ENCODE measurements at regions not wholly inside any gene's neighbourhood (a gene's known extent, or its start where the extent isn't known, plus 50 kb on each side); places are given as distances from the start of the nearest gene placed in this dataset.
"Not testable (repeated sequence)": the region's sequence is repeated elsewhere in the genome, so short reads cannot be mapped to it uniquely, and the experiment has no call there.

DNA sequence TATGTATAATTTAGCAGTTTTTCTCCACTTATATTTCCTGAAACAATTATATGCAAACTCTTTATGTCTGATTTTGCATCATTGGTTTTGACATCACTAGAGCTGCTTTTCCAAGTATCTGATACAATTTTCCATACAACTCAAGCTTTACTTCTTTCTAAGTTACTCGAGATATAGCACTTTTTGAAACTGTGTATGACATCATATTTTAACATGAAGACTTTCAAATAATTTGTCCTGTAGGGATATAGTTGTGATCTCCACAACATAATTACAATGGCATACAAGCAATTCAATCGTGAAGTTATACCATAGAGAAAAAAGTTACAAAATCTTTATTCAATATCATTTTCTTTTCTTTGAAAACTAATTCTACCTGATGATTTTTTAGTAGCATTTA, 173.0 kb downstream of the LEPR start:
- no peak for DNase-seq

DNA sequence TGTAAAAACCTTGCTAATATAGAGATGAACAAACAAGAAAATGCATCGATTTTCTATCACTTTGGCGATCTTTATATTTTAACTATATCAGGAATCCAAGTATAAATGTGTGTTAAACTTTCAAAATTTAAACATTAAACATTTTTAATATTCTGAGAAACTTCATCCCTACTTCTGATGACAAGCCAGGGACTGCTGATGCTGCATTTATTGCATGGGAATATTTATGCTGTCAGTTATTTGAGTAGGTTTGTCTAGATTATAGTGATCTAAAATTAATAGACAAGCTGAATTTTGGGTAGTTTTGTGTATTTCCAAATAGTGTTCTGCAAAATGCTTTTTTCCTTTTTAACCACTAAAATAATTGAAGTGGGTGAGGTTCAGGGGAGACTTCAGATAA, 175.3 kb downstream of the LEPR start:
- DNase-seq, result no peak

- no peak for DNase-seq
These were observed 176.3 kb downstream of the LEPR start for GRCh38 chr1:65596768-65597167.

- peak; percentile 33 for DNase-seq
These were observed 185.2 kb downstream of the LEPR start for GRCh38 chr1:65605621-65606020.

- peak; percentile 46 for DNase-seq
These were observed 186.0 kb downstream of the LEPR start for GRCh38 chr1:65606426-65606825.

- no peak for DNase-seq
These were observed 178.8 kb upstream of the PDE4B start for GRCh38 chr1:65613884-65614283.

DNA sequence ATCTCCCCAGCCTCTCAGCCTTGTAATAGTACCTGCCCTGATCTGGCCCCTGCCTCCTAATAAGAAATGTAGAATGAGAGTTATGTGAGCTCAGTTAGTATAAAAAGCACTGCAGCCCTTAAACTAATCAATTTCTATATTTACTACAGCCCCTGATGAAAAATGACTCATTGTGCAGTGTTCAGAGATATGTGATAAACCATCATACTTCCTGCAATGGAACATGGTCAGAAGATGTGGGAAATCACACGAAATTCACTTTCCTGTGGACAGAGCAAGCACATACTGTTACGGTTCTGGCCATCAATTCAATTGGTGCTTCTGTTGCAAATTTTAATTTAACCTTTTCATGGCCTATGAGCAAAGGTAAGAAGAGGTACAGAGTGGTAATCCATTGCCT, 176.8 kb upstream of the PDE4B start:
- peak; percentile 6 for DNase-seq

DNA sequence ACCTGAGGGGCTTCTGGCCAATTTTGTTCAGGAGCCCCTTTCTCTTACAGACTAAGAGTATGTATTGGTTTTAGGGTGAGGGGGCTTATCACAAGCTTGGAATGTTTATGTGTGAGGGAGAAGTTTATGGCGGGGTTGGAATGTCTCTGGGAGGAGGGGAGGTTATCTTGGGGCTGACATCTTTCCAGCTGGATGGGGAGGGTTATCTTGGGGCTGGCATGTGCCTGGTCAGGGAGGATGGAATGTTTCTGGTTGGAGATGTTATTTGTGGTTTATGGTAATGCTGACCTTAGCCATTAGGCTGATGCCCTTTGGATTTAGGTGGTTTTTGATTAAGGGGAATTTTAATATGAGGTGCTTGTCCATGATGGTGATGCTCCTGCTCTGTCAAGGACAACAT, 171.0 kb upstream of the PDE4B start:
- DNase-seq, result peak; percentile 22

DNA sequence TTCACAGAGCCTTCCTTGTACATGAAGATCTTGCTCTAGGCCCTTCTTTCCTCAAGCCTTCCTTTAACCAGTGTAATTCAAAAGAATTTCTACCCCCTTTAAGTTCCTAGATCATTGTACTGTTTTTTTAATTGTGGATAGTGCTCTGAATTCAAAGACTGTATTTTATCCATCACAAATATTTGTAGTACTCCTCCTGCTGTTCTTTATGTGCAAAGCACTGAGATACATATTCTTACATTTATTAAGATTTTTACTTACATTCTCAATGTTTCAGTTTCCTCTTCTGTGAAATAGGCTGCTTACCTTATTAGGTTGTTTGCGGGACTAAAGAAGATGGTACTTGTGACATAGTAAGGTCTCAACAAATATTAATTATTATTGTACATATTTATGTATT, 168.8 kb upstream of the PDE4B start:
- DNase-seq, result peak; percentile 1

- no peak for DNase-seq
These were observed 167.2 kb upstream of the PDE4B start for GRCh38 chr1:65625528-65625927.

DNA sequence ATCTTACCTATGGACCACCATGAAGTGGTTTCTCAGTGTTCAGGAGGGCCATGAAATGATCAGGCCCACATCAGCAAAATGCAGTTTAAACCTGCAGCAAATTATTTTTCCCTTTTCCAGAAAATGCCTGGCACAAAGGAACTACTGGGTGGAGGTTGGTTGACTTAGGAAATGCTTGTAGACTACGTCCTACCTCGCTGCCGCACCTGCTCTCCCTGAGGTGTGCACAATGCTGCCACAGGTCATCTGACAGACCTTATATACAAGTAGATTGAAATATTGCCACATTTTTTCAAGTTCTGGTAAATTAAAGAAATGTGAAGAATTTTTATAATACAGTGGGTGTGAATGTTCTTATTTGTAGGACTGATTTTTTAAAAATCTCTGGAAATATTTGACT, 166.7 kb upstream of the PDE4B start:
- DNase-seq, result no peak

DNA sequence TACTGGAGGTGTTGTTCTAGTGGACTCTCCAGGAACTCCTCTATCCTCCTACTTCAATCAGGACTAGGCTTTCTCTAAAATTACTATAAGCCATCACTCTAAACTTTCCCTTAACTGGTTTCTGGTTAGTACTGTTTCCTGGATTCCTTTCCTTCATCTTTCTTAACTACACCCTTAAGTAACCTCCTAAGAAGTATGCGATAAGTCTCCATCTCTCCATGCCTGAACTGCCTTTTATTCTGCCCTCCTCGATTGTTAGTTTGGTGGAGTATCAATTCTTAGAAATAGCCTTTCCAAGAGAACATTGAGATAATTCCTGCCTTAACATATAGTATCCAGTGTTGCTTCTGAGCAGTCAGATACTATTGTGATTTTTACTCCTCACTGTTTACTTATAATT, 162.9 kb upstream of the PDE4B start:
- no peak for DNase-seq

DNA sequence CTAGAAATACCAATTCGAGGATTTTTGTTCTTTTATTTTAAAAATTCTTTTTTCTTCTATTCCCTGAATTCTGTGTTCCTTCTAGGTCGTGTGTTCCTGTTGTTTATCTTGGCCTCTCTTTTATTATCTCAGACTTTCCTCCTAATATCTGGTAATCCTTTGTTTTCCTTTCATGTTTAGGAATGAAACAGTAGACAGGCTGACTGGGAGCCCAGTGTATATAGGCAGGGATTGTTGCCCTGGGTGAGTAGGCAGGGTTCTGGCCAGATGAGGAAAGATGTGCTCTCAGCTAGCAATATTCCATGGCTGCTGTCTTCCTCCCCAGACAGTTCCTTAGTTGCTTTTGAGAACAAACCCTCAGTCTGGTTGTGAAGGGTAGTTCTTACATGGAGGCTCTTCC, 161.8 kb upstream of the PDE4B start:
- DNase-seq, result peak; percentile 4

DNA sequence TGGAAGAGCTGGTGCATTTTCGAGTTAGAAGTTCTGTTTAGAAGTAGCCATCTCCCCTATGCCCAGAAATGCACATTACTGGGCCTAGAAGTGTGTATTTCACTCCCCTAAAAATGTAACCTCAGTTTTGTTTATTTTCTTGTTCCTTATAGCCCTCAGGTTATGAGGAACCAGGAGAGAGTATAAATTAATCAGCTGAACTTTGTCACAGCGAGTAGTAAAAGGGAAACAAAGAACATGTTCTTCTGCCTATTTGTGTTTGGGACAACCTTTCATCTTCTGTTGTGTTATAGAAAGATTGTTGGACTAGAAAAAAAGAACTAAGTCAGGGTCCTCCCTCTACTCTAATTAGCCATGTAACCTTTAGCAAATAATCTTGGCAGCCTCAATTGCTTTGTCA, 160.5 kb upstream of the PDE4B start:
- no peak for DNase-seq

DNA sequence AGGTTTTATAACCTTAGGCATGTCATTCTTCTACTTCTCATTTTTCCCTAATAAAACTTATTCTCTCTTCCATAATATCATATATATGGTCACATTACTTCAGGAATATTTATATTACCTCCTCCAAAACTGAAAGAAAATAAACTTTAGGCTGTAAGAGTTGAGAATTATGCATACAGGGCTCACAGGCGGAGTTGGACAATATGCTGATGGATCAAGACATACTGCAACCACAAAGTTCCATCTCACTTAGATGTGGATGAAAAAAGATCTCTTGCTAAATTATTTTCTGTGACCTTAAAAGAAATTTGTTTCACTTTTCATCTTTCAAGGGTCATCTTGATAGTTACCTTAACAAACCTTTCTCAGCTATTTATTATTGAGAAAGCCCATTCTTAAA, 152.6 kb upstream of the PDE4B start:
- no peak for DNase-seq

DNA sequence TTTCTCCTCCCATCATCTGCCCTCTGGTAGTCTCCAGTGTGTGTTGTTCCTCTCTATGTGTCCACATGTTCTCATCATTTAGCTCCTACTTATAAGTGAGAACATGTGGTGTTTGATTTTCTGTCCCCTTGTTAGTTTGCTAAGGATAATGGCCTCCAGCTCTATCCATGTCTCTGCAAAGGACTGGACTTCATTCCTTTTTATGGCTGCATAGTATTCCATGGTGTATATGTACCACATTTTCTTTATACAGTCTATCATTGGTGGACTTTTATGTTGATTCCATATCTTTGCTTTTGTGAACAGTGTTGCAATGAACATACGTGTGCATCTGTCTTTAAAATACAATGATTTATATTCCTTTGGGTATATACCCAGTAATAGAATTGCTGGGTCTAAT, 143.5 kb upstream of the PDE4B start:
- not testable (repeated sequence) for DNase-seq

GRCh38 chr1:65650682-65651081, 142.0 kb upstream of the PDE4B start:
- no peak for DNase-seq

DNA sequence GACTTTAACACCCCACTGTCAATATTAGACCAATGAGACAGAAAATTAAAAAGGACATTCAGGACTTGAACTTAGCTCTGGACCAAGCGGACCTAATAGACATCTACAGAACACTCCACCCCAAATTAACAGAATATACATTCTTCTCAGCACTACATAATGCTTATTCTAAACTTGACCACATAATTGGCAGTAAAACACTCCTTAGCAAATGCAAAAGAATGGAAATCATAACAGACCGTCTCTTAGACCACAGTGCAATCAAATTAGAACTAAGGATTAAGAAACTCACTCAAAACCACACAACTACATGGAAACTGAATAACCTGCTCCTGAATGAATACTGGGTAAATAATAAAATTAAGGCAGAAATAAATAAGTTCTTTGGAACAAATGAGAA, 138.2 kb upstream of the PDE4B start:
- not testable (repeated sequence) for DNase-seq

DNA sequence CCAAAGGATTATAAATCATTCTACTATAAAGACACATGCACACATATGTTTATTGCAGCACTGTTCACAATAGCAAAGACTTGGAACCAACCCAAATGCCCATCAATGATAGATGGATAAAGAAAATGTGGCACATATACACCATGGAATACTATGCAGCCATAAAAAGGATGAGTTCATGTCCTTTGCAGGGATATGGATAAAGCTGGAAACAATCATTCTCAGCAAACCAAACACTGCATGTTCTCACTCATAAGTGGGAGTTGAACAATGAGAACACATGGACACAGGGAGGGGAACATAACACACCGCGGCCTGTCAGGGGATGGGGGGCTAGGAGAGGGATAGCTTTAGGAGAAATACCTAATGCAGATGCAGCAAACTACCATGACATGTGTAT, 135.1 kb upstream of the PDE4B start:
- DNase-seq, result not testable (repeated sequence)

- DNase-seq, result peak; percentile 18
These were observed 134.6 kb upstream of the PDE4B start for GRCh38 chr1:65658122-65658521.

DNA sequence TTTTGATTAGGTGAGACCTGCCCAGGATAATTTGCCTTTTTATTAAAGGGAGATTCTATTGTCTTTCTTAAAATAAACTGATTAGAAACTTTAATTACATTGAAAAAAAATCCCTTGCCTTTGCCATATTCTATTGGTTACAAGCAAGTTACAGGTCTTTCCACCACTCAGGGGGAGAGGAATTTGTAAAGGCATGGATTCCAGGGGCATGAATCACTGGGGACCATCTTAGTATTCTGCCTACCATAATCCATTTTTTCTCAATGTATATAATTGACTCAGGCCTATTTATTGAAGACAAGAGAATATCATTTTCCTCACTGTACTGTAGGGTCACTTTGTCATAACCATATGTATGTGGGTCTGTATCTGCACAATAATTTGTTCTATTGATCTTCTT, 124.3 kb upstream of the PDE4B start:
- DNase-seq, result peak; percentile 43

DNA sequence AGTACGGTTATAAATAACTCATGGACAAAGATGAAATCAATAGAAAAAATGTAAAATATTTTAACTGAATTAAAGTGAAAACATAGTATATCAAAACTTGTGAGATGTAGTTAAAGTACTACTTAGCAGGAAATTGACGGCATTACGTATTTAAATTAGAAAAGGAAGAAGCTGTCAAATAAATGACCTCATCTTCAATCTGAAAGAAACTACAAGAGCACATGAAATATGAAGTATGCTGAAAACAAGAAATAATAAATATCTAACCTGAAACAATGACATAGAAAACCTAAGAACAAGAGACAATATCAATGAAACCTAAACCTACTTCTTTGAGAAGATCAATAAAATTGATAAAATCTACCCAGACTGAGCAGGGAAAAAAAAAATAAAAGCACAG, 122.2 kb upstream of the PDE4B start:
- no peak for DNase-seq

- DNase-seq, result no peak
These were observed 118.2 kb upstream of the PDE4B start for GRCh38 chr1:65674522-65674921.

DNA sequence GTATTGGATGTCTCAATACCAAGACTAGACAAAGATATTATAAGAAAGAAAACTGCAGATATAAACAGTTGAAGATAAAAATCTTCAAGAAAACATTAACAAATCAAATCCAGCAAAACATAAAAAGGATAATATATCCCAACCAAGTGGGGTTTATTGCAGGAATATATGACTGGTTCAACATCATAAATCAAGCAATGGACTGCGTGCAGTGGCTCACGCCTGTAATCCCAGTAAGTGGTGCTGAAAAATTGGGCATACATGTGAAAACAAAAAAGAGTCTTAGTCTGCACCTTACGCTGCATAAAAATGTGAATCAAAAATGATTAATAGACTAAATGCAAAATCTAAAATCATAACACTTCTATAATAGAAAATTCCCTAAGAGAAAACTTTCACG, 112.9 kb upstream of the PDE4B start:
- DNase-seq, result no peak

GRCh38 chr1:65681096-65681495, 111.6 kb upstream of the PDE4B start:
- DNase-seq, result peak; percentile 65
